ENCODE measurements at regions not wholly inside any gene's neighbourhood (a gene's known extent, or its start where the extent isn't known, plus 50 kb on each side); places are given as distances from the start of the nearest gene placed in this dataset.

- Histone ChIP-seq H3K4me3 (ENCODE audit: low read length) (no peak overlapping the region), H3K36me3 (ENCODE audit: control insufficient read depth, insufficient read depth, low read length) (no peaks in the 10 kb centered on the region), H3K27ac (ENCODE audit: low read length) (no peak overlapping the region), H3K27me3 (ENCODE audit: control insufficient read depth, insufficient read depth, low read length) (no peaks in the 10 kb centered on the region), H3K9me3 (ENCODE audit: control insufficient read depth, insufficient read depth, low read length) (no peaks in the 10 kb centered on the region), H3K4me1 (ENCODE audit: control insufficient read depth, insufficient read depth, low read length) (no peaks in the 10 kb centered on the region)
- WGBS (ENCODE audit: insufficient coverage, insufficient read length) = no CpG with 5 or more reads among the region's 4 CpGs
- DNase-seq (ENCODE audit: low read depth, low spot score) = no peak
These were observed 194.4 kb upstream of the KCNJ16 start for GRCh38 chr17:69880591-69881112.

GRCh38 chr17:69882281-69882680 lies 192.7 kb upstream of the KCNJ16 start:
- DNase-seq (ENCODE audit: low read depth, low spot score) = no peak
- no CpG with 5 or more reads among the region's 2 CpGs for WGBS (ENCODE audit: insufficient coverage, insufficient read length)
- H3K4me3 ChIP-seq (ENCODE audit: low read length) = no peak overlapping the region
- H3K9me3 ChIP-seq (ENCODE audit: control insufficient read depth, insufficient read depth, low read length) = no peaks in the 10 kb centered on the region
- H3K27me3 ChIP-seq (ENCODE audit: control insufficient read depth, insufficient read depth, low read length) = no peaks in the 10 kb centered on the region
- no peaks in the 10 kb centered on the region for H3K36me3 ChIP-seq (ENCODE audit: control insufficient read depth, insufficient read depth, low read length)
- H3K27ac ChIP-seq (ENCODE audit: low read length) = no peak overlapping the region
- no peaks in the 10 kb centered on the region for H3K4me1 ChIP-seq (ENCODE audit: control insufficient read depth, insufficient read depth, low read length)

- no peak for DNase-seq (ENCODE audit: low read depth, low spot score)
- WGBS (ENCODE audit: insufficient coverage, insufficient read length) = no CpG with 5 or more reads among the region's 3 CpGs
- Histone ChIP-seq H3K4me3 (ENCODE audit: low read length) (no peak overlapping the region), H3K9me3 (ENCODE audit: control insufficient read depth, insufficient read depth, low read length) (no peaks in the 10 kb centered on the region), H3K27me3 (ENCODE audit: control insufficient read depth, insufficient read depth, low read length) (no peaks in the 10 kb centered on the region), H3K4me1 (ENCODE audit: control insufficient read depth, insufficient read depth, low read length) (no peaks in the 10 kb centered on the region), H3K27ac (ENCODE audit: low read length) (no peak overlapping the region), H3K36me3 (ENCODE audit: control insufficient read depth, insufficient read depth, low read length) (no peaks in the 10 kb centered on the region)
These were observed 191.9 kb upstream of the KCNJ16 start for GRCh38 chr17:69883120-69883519.

DNA sequence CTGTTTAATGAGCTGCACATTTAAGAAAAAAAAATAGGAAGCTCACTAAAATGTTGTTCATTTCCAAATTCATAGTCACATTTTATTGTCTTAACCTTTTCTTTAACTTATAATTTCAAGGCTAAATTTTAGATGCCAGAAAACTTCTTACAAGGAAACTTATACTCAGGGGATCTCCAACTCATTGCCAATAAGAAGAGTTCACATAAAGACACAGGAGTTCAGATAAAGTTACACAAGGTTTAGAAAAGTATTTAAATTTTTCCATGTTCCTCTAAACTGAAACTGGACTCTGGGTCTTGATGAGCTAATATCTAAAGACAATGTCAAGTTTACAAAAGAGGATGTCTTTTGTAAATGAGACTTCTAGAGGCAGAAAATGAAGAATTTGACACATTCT lies 190.7 kb upstream of the KCNJ16 start:
- Histone ChIP-seq H3K4me1 (ENCODE audit: control insufficient read depth, insufficient read depth, low read length) (no peaks in the 10 kb centered on the region), H3K4me3 (ENCODE audit: low read length) (no peak overlapping the region), H3K9me3 (ENCODE audit: control insufficient read depth, insufficient read depth, low read length) (no peaks in the 10 kb centered on the region), H3K36me3 (ENCODE audit: control insufficient read depth, insufficient read depth, low read length) (no peaks in the 10 kb centered on the region), H3K27me3 (ENCODE audit: control insufficient read depth, insufficient read depth, low read length) (no peaks in the 10 kb centered on the region), H3K27ac (ENCODE audit: low read length) (no peak overlapping the region)
- no peak for DNase-seq (ENCODE audit: low read depth, low spot score)

- no peaks in the 10 kb centered on the region for H3K4me1 ChIP-seq (ENCODE audit: control insufficient read depth, insufficient read depth, low read length)
- no peak overlapping the region for H3K4me3 ChIP-seq (ENCODE audit: low read length)
- no CpG with 5 or more reads among the region's 2 CpGs for WGBS (ENCODE audit: insufficient coverage, insufficient read length)
- H3K27ac ChIP-seq (ENCODE audit: low read length) = no peak overlapping the region
- no peaks in the 10 kb centered on the region for H3K9me3 ChIP-seq (ENCODE audit: control insufficient read depth, insufficient read depth, low read length)
- DNase-seq (ENCODE audit: low read depth, low spot score) = no peak
- H3K36me3 ChIP-seq (ENCODE audit: control insufficient read depth, insufficient read depth, low read length) = no peaks in the 10 kb centered on the region
- H3K27me3 ChIP-seq (ENCODE audit: control insufficient read depth, insufficient read depth, low read length) = no peaks in the 10 kb centered on the region
These were observed 190.2 kb upstream of the KCNJ16 start for GRCh38 chr17:69884846-69885245.

DNA sequence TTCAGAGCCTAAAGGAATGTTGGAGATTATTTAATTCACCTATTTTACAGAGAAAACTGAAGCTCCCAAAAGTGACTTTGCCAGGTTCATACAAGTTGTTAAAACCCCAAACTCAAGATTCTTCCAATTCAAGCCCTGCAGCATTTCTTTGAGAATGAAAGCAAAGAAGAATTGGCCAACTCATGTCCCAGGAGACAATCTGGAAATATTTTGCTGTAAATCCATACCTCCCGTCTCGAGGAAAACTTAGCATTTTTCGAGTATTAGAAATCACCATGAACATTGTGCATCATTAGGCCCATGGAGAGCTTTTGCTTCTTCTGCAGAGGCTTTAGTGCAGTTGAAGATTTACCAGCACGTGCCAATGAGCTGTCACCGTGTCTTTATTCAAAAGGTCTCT lies 176.4 kb upstream of the KCNJ16 start:
- DNase-seq (ENCODE audit: low read depth, low spot score) = no peak
- Histone ChIP-seq H3K27me3 (ENCODE audit: control insufficient read depth, insufficient read depth, low read length) (no peaks in the 10 kb centered on the region), H3K9me3 (ENCODE audit: control insufficient read depth, insufficient read depth, low read length) (no peaks in the 10 kb centered on the region), H3K36me3 (ENCODE audit: control insufficient read depth, insufficient read depth, low read length) (no peaks in the 10 kb centered on the region), H3K4me1 (ENCODE audit: control insufficient read depth, insufficient read depth, low read length) (no peaks in the 10 kb centered on the region), H3K4me3 (ENCODE audit: low read length) (no peak overlapping the region), H3K27ac (ENCODE audit: low read length) (no peak overlapping the region)
- no CpG with 5 or more reads among the region's 5 CpGs for WGBS (ENCODE audit: insufficient coverage, insufficient read length)

GRCh38 chr17:69900101-69900500 lies 174.9 kb upstream of the KCNJ16 start:
- DNase-seq (ENCODE audit: low read depth, low spot score) = no peak
- H3K27ac ChIP-seq (ENCODE audit: low read length) = no peak overlapping the region
- no peaks in the 10 kb centered on the region for H3K9me3 ChIP-seq (ENCODE audit: control insufficient read depth, insufficient read depth, low read length)
- no peak overlapping the region for H3K4me3 ChIP-seq (ENCODE audit: low read length)
- H3K4me1 ChIP-seq (ENCODE audit: control insufficient read depth, insufficient read depth, low read length) = no peaks in the 10 kb centered on the region
- WGBS (ENCODE audit: insufficient coverage, insufficient read length) = no CpG with 5 or more reads among the region's 3 CpGs
- H3K27me3 ChIP-seq (ENCODE audit: control insufficient read depth, insufficient read depth, low read length) = no peaks in the 10 kb centered on the region
- H3K36me3 ChIP-seq (ENCODE audit: control insufficient read depth, insufficient read depth, low read length) = no peaks in the 10 kb centered on the region

- H3K27ac ChIP-seq (ENCODE audit: low read length) = no peak overlapping the region
- no peaks in the 10 kb centered on the region for H3K4me1 ChIP-seq (ENCODE audit: control insufficient read depth, insufficient read depth, low read length)
- no peak for DNase-seq (ENCODE audit: low read depth, low spot score)
- H3K9me3 ChIP-seq (ENCODE audit: control insufficient read depth, insufficient read depth, low read length) = no peaks in the 10 kb centered on the region
- H3K36me3 ChIP-seq (ENCODE audit: control insufficient read depth, insufficient read depth, low read length) = no peaks in the 10 kb centered on the region
- H3K4me3 ChIP-seq (ENCODE audit: low read length) = no peak overlapping the region
- no peaks in the 10 kb centered on the region for H3K27me3 ChIP-seq (ENCODE audit: control insufficient read depth, insufficient read depth, low read length)
- no CpG with 5 or more reads among the region's 8 CpGs for WGBS (ENCODE audit: insufficient coverage, insufficient read length)
These were observed 174.2 kb upstream of the KCNJ16 start for GRCh38 chr17:69900829-69901228.

DNA sequence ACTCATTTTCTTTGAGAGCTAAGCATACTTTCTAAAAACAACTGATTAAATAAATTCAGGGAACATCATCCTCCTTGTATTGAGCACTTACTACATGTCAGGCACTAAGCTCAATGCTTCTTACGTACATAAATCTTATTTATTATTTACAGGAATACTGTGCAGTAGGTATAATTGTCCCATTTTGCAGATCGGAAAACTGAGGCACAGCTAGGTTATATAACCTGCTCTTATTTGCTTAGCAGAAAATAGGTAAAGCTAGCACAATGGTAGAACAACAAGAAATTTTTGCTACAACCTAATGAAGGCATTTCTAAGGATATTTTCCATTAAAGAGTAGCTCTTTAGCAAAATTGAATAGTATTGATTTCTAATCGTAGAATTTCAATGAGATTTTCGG lies 168.7 kb upstream of the KCNJ16 start:
- no CpG with 5 or more reads among the region's 4 CpGs for WGBS (ENCODE audit: insufficient coverage, insufficient read length)
- no peak for DNase-seq (ENCODE audit: low read depth, low spot score)
- Histone ChIP-seq H3K9me3 (ENCODE audit: control insufficient read depth, insufficient read depth, low read length) (no peaks in the 10 kb centered on the region), H3K4me3 (ENCODE audit: low read length) (no peak overlapping the region), H3K27ac (ENCODE audit: low read length) (no peak overlapping the region), H3K27me3 (ENCODE audit: control insufficient read depth, insufficient read depth, low read length) (no peaks in the 10 kb centered on the region), H3K4me1 (ENCODE audit: control insufficient read depth, insufficient read depth, low read length) (no peaks in the 10 kb centered on the region), H3K36me3 (ENCODE audit: control insufficient read depth, insufficient read depth, low read length) (no peaks in the 10 kb centered on the region)

GRCh38 chr17:69907132-69907847 lies 167.7 kb upstream of the KCNJ16 start:
- no peaks in the 10 kb centered on the region for H3K4me1 ChIP-seq (ENCODE audit: control insufficient read depth, insufficient read depth, low read length)
- H3K27me3 ChIP-seq (ENCODE audit: control insufficient read depth, insufficient read depth, low read length) = no peaks in the 10 kb centered on the region
- H3K9me3 ChIP-seq (ENCODE audit: control insufficient read depth, insufficient read depth, low read length) = no peaks in the 10 kb centered on the region
- H3K36me3 ChIP-seq (ENCODE audit: control insufficient read depth, insufficient read depth, low read length) = no peaks in the 10 kb centered on the region
- H3K4me3 ChIP-seq (ENCODE audit: low read length) = no peak overlapping the region
- no peak for DNase-seq (ENCODE audit: low read depth, low spot score)
- no peak overlapping the region for H3K27ac ChIP-seq (ENCODE audit: low read length)
- no CpG with 5 or more reads among the region's 11 CpGs for WGBS (ENCODE audit: insufficient coverage, insufficient read length)
